DMS114 treated with DMSO at 0.1 percent for 48 hours (cell line): ENCODE measurements at regions not wholly inside any gene's neighbourhood (a gene's known extent, or its start where the extent isn't known, plus 50 kb on each side); places are given as distances from the start of the nearest gene placed in this dataset.
"Not testable (repeated sequence)": the region's sequence is repeated elsewhere in the genome, so short reads cannot be mapped to it uniquely, and the experiment has no call there.

Source experiments
- DNase-seq: peaks from one replicate; lab custom pipeline; 2025; ENCODE audit not compliant: unreplicated experiment; lab: John Stamatoyannopoulos, UW

DNA sequence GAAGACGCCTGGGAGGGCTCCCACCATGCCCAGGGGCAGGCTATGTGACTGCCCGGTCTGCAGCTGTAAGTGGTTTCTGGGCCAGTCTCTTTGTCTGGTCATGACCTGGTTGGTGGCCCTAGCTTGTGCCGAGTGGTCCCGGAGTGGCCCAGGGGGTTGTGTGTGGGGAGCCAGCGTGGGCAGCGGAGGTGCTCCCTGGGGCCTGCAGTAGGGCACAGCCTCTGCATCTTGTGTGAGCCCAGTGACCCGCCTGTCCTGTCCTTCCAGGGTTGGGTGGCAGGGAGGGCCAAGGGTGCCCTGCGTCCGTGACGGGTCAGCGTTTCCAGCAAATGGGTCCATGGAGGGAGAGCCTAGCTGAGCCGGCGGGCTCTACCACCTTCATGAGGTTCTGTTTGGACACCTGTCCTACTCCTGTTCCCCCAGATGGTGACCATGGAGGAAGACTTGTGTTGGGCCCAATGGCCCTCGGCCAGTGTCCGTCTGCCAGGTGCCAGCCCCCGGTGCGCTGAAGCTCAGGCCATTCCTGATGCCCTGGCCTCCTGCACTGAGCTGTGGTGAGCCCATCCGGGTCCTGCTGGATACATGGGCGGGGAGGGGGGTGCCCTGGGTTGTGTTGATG is 215.4 kb downstream of the SNRPN start:
- DNase-seq: no peak

DNA sequence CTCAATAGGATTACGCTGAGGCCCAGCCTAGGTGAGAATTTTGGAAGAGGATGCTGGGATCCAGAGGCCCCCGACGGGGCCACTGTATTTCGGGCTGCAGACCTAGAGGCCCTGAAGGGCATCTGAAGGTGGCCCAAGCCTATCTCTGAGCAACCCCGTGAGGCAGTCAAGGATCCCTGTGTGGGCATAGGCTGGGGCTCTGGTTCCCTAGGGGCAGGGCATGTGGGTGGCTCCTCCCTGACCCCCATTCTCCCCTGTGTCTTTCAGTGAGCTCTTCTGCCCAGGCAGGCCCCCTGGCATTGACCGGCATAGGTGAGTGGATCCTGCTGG is 216.0 kb downstream of the SNRPN start:
- DNase-seq: no peak

DNA sequence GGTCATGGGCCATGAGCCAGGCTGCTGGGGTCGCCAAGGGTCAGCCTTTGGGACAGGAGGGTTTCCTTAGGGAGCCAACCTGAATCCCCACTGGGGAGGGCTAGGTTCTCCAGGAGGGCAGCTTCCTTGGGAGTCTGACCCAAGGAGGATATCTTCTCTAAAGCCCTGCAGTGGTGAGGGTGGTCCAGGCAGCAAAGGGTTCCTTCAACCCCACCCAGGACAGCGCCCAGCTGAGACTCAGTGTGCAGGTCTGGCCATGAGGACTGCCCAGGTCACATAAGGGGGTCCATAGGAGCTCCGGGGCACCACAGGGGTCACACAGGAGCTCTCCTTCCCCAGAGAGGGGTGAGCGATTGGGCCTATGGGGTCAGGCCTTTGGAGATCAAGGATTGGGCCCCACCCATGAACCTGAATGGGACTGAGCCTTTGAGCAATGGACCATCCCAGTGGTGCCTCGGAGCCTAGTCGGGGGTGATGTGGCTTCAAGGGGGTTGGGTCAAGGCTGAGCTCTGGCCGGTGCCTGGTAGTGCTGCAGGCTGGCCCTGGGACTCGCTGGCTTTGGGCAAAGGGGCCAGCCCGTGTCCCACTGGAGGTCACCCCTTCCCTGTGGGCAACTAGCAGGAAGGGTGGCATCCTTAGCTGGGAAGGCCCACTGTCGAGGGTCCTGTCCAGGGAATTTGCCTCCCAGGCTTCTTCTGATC is 216.5 kb downstream of the SNRPN start:
- no peak for DNase-seq

DNA sequence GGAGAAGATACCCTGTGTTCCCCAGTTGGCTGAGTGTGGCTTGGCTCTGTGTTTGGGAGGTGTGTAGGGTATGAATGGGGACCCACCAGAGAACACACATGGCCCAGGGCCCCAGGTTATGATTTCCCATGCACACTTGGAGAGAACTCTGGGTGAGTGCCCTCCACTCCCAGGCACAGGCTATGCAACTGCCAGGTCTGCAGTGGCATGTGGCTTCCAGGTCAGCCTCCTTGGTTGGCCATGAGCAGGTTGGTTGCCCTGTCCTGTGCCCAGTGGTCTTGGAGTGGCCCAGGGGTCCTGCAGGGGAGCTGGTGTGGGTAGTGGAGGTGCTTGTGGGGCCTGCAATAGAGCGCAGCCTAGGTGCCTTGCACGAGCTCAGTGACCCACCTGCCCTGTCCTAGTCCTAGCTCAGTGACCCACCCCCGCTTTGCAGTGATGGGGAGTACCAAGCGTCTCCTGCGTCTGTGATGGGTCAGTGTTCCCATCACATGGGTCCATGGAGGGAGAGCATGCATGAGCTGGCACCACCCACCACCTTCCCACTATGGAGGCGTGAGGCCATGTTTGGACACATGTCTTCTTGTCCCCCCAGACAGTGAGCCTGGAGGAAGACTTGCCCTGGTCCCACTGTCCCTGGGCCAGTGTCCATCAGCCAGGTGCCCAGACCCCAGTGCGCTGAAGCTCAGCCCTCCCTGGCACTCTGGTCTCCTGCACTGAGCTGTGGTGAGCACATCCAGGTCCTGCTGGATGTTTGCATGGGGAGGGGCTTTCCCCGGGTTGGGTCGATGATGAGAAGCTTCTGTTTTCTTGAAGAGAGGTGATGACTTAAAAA is 217.3 kb downstream of the SNRPN start:
- no peak for DNase-seq

DNA sequence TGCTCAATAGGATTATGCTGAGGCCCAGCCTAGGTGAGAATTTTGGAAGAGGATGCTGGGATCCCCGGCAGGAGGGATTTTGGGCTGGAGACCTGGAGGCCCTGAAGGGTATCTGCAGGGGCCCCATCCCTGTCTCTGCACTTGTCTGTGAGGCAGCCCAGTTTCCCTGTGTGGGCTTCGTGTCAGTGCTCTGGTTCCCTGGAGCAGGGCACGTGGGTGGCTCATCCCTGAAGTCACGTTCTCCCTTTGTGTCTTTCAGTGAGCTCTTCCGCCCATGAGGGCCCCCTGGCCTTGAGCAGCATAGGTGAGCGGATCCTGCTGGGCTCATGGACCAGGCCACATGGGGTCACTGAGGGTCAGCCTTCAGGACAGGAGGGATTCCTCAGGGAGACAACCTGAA is 217.9 kb downstream of the SNRPN start:
- DNase-seq: no peak

DNA sequence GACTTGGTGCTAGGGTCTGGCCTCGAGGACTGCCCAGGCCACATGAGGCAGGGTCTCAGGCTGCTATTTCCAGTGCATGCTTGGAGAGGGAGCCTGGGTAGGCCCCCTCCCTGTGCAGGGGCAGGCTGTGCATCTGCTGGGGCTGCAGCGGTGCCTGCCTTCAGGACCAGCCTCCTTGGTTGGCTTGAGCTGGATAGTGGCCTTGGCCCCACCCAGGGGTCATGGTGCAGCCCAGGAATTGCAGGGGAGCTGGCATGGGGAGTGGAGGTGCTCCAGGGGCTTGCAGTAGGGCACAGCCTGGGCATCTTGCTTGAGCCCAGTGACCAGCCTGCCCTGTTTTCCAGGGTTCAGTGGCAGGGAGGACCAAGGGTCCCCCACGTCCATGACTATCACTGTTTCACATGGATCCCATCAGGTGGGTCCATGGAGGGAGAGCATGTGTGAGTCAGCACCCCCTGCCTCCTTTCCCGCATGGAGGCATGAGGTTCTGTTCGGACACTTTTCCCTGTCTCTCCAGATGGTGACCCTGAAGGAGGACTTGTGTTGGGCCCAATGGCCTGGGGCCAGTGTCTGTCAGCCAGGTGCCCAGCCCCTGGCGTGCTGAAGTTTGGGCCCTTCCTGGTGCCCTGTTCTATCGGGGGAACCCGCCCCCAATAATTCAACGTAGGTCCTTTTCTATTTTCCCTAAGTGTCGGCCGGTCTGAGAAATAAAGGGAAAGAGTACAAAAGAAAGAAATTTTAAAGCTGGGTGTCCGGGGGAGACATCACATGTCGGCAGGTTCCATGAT is 218.6 kb downstream of the SNRPN start:
- no peak for DNase-seq

DNA sequence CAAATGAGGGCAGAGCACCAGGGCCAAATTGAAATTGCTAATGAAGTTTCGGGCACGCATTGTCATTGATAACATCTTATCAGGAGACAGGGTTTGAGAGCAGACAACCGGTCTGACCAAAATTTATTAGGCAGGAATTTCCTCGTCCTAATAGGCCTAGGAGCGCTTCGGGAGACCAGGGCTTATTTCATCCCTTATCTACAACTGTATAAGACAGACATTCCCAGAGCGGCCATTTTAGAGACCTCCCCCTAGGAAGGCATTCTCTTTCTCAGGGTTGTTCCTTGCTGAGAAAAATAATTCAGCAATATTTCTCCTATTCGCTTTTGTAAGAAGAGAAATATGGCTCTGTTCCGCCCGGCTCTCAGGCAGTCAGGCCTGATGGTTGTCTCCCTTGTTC is 219.4 kb downstream of the SNRPN start:
- DNase-seq: not testable (repeated sequence)

DNA sequence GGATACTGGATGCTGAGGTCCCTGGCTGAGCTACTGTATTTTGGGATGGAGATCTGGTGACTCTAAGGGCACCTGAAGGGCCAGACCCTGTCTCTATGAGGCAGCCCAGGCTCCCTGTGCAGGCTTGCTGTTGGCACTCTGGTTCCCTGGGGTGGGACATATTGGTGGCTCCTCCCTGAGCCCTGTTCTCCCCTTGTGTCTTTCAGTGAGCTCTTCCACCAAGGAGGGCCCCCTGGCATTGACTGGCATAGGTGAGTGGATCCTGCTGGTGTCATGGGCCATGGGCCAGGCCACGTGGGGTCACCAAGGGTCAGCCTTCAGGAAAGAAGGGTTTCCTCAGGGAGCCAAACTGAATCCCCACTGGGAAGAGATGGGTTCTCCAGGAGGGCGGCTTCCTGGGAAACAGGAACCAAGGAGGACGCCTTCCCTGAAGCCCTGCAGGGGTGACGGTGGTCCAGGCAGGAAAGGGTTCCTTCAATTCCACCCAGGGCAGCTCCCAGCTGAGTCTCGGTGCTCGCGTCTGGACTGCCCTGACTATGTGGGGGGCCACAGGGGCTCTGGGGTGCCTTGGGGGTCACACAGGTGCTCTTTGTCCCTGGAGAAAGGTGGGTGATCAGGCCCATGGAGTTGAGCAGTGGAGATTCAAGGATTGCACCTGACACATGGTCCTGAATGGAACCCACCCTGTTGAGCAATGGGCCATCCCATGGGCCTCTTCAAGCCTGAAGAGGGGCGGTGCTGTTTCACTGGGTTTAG is 220.4 kb downstream of the SNRPN start:
- no peak for DNase-seq

DNA sequence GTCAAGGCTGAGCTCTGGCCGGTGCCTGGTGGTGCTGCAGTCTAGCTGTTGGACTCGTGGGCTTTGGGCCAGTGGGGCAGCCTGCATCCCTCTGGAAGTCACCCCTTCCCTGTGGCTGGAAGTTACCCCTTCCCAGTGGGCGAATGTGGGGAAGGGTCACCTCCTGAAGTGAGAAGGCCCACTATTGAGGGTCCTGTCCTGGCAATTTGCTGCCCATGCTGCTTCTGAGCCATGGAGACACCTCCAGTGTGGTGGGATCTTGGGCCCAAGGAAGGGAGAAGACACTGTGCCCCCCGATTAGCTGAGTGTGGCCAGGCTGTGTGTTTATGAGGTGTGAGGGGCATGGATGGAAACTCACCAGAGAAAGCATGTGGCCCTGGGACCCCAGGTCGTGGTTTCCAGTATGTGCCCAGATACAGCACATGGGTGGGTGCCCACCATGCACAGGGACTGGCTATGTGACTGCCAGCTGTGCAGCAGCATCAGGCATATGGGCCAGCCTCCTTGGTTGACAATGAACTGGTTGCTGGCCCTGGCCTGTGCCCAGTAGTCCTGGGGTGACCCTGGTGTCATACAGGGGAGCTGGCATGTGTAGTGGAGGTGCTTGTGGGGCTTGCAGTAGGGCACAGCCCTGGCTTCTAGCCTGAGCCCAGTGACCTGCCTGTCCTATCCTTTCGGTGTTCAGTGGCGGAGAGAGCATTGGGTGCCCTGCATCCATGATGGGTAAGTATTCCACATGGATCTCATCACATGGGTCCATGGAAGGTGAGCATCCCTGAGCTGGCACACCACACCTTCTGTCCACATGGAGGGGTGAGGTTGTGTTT is 221.2 kb downstream of the SNRPN start:
- DNase-seq: no peak

DNA sequence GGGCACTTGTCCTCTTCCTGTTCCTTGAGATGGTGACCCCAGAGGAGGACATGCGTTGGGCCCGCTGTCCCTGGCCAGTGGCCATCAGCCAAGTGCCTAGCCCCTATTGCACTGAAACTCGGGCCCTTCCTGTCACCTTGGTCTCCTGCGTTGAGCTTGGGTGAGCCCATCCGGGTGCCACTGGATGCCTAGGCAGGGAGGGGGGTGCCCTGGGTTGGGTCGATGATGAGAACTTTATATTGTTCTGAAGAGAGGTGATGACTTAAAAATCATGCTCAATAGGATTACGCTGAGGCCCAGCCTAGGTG is 221.8 kb downstream of the SNRPN start:
- DNase-seq: no peak

DNA sequence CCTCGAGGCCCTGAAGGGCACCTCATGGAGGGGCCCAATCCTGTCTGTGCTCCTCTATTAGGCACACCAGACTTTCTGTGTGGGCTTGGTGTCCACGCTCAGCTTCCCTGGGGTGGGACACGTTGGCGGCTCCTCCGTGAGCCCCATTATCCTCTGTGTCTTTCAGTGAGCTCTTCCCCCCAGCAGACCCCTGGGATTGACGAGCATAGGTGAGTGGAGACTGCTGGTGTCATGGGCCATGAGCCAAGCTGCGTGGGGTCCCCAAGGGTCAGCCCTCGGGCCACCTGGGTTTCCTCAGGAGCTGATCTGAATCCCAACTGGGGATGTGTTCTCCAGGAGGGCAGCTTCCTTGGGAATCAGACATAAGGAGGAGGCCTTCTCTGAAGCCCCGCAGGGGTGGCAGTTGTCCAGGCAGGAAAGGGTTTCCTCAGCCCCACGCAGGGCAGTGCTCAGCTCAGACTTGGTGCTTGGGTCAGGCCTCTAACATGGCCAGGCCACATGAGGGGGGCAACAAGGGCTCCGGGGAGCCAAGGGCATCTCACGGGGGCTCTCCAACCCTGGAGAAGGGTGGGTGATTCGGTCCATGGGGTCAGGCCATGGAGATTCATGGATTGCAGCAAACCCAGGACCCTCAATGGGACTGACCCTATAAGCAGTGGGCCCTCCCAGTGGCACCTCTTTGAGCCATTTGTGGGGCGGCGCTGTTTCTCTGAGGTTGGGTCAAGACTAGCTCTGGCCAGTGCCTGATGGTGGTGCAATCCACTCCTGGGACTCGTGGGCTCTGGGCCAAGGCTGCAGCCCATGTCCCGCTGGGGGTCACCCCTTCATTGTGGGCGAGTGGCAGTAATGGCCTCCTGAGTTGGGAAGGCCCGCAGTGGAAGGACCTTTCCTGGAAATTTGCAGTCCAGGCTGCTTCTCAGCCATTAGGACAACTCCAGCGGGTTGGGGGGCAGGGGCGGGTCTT is 222.5 kb downstream of the SNRPN start:
- no peak for DNase-seq

DNA sequence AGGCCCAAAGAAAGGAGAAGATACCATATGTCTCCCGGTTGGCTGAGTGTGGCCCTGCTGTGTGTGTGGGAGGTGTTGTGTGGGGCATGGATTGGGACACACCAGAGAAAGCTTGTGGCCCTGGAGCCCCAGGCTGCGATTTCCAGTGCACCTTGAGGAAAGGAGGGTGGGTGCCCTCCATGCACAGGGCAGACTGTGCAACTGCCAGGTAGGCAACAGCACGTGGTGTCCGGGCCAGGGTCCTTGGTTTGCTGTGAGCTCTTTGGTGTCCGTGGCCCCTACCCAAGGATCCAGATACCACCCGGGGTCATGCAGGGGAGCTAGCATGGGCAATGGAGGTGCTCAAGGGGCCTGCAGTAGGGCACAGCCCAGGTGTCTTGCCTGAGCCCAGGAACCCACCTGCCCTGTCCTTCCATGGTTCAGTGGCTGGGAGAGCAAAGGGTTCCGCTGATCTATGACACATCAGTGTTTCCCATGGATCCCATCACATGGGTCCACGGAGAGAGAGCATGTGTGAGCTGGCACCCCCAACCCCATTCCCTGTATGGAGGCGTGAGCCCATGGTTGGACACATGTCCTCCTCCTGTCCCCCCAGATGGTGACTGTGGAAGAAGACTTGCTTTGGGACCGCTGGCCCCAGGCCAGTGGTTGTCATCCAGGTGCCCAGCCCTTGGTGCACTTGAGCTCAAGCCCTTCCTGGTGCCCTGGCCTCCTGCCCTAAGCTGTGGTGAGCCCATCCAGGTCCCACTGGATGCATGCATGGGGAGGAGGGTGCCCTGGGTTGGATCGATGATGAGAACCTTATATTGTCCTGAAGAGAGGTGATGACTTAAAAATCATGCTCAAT is 223.4 kb downstream of the SNRPN start:
- DNase-seq: no peak

DNA sequence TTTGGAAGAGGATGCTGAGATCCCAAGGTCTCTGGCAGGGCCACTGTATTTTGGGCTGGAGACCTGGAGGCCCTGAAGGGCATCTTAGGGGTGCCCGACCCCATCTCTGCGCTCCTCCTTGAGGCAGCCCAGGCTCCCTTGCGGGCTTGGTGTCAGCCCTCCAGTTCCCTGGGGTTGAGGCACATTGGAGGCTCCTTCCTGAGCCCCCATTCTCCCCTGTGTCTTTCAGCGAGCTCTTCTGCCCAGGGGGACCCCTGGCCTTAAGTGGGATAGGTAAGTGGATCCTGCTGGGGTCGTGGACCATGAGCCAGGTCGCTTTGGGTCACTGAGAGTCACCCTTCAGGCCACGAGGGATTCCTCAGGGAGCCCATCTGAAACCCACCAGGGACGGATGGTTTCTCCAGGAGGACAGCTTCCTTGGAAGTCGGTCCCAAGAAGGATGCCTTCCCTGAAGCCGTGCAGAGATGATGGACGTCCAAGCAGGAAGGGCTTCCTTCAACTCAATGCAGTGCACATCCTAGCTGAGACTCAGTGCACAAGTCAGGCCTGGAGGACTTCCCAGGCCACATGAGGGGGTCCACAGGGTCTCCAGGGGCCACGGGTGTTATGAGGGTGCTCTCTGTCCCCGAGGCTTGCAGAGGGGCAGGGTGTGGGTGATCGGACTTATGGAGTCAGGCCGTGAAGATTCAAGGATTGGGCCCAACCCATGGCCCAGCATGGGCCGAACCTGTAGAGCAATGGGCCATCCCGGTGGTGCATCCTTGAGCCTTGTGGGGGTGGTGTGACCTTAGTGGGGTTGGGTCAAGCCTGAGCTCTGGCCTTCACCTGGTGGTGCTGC is 224.3 kb downstream of the SNRPN start:
- no peak for DNase-seq

DNA sequence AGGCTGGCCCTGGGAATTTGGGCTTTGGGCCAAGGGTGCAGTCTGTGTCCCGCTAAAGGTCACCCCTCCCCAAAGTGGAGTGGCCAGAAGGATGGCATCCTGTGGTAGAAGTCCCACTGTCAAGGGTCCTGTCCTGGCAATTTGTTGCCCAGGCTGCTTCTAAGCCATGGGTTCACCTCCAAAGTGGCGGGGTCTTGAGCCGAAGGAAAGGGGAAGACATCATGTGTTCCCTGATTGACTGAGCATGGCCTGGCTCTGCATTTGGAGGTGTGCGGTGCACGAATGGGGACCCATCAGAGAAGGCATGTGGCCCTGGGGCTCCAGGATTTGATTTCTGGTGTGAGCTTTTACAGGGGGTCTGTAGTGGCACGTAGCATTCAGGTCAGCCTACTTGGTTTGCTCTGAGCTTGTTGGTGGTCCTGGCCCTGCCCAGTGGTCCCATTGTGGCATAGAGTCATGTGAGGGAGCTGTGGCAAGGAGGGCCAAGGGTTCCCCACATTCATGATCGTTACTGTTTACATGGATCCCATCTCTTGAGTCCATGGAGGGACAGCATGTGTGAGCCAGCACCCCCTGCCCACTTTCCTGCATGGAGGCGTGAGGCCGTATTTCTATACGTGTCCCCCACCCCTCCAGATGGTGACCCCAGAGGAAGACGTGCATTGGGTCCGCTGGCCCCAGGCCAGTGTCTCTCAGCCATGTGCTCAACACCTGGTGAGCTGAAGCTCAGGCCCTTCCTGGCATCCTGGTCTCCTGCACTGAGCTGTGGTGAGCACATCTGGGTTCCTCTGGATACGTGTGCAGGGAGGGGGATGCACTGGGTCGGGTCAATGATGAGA is 225.1 kb downstream of the SNRPN start:
- DNase-seq: no peak

DNA sequence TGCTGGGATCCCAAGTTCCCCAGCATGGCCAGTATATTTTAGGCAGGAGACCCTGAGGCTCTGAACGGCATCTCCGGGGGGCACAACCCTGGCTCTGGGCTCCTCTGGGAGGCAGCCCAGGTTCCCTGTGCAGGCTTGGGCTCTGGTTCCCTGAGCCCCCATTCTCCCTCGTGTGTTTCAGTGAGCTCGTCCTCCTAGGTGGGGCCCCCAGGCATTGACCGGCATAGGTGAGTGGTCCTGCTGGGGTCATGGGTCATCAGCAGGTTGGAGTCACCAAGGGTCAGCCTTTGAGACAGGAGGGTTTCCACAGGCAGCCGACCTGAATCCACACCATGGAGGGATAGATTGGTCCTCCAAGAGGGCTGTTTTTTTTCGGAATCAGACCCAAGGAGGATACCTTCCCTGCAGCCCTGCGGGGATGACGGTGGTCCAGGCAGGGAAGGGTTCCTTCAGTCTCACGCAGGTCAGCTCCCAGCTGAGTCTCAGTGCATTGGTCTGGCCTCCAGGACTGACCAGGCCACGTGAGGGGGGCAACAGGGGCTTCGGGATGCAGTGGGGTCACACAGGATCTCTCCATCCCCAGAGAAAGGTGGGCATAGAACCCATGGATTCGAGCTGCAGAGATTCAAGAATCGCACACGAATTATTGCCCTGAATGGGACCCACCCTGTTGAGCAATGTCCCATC is 226.0 kb downstream of the SNRPN start:
- DNase-seq: no peak
